Vagina (tissue), 2 donors: ENCODE measurements at regions not wholly inside any gene's neighbourhood (a gene's known extent, or its start where the extent isn't known, plus 50 kb on each side); places are given as distances from the start of the nearest gene placed in this dataset.

Source experiments
- CTCF ChIP-seq, 3 experiments: fragments of 450-650 bp in 2 of 3; fragments of 200-600 bp in 1 of 3; sonication (generic) in 1 of 3; IDR thresholded peaks; one replicate each; pipeline ENCODE4 v1.5.1; 2017 to 2019; ENCODE audit warnings: antibody characterized with exemption in 3 of 3, mild to moderate bottlenecking in 2 of 3, moderate library complexity in 2 of 3
- POLR2AphosphoS5 ChIP-seq, 2 donors: sonication (generic); formaldehyde crosslinking; IDR thresholded peaks; one replicate each; pipeline ENCODE4 v1.9.0; 2017; ENCODE audit warnings: antibody characterized with exemption in 2 of 2, mild to moderate bottlenecking in 2 of 2, low read depth in 1 of 2; ENCODE audit not compliant: insufficient read depth in 1 of 2

- TF ChIP-seq POLR2AphosphoS5 (IDR thresholded peaks at IDR 0.05; ENCODE audit: insufficient read depth in 1 of 2, low read depth in 1 of 2): no peak
- no peak for TF ChIP-seq CTCF (IDR thresholded peaks at IDR 0.05)
Measured at GRCh38 chr13:67856955-67857354, 626.8 kb upstream of the PCDH9 start.
